Activated CD4-positive, alpha-beta T cell treated with anti-CD3 and anti-CD28 coated beads, Interleukin-2, Interleukin-4, amounts not matched to agents 100 ng/mL and 50 ng/mL, durations not matched to agents 16 hours and 8 hours (primary cell): ENCODE measurements at regions not wholly inside any gene's neighbourhood (a gene's known extent, or its start where the extent isn't known, plus 50 kb on each side); places are given as distances from the start of the nearest gene placed in this dataset.

Experiments
- DNase-seq: peaks from one replicate; pipeline ENCODE4 v3.0.0-alpha.2; 2020; ENCODE audit warnings: low spot score

DNA sequence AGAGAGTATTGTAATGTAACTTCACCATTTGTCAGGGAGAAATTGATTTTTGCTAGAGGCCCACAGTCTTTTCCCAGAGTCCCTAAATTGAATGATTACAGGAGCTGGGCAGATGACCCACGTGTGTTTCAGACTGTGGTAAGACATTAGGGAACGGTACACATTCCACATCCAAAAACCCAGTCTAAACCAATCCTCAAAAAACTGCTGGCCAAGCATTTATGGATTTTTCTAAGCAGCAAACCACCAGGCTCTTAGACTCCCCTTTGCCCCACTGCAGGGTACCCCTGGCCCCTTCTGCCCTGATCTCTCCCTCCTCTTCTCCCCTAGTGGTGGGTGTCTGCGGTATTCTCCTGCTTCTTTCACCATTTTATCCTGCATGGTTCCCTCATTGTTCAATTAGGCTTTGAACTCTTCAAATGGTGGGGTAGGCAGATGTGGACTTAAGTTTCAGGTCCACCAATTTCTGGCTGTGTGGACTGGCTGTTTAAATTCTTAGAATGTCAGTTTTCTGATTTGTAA lies 135.5 kb upstream of the SORCS3 start:
- DNase-seq: no peak

- DNase-seq: no peak
Observed at GRCh38 chr10:104509981-104510380, 131.1 kb upstream of the SORCS3 start.

GRCh38 chr10:104510644-104511043 lies 130.4 kb upstream of the SORCS3 start:
- DNase-seq: no peak

- no peak for DNase-seq
Observed at GRCh38 chr10:104512800-104513199, 128.3 kb upstream of the SORCS3 start.

DNA sequence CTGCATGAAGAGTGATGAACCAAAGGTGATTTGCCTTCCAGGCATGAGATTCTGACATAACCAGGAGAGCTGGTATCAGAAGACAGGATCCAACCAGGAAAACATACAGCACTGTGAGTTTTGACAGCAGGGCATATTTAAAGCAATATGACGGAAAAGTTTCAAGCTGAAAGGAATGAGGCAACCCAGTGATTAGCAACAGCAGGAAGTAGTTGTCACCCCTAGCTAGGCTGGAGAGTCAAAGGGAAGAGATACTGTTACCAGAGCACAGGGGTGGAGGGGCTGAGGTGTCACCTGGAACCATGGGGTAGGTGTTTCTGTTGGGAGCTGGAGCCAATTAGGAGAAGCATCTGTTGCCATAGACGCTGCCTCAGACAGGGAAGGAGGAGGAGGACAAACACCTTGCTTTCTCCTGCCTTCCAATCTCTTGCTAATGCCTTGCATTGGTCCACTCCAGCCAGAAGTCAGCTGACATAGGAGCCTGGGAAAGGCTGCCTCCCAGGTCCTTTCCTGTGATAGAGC lies 125.4 kb upstream of the SORCS3 start:
- DNase-seq: no peak

DNA sequence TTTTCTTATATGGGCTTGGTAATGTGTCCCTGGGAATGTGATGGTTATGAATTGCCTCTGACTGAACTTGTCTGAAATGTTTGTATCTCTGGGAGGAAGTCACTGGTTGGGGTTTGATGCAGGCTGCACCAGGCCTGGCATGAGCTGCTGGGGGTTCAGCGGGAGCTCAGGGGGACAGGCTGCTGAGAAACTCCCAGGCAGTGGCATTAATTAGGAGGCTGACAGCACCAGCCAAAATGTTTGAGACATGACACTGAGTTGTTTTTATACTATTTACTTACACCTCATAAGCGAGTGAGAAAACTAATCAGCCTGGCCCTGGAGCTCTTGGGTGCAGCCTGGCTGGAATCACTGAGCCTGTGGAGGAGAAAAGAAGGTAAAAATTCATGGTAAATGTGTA lies 124.1 kb upstream of the SORCS3 start:
- no peak for DNase-seq

- no peak for DNase-seq
Observed at GRCh38 chr10:104517946-104518345, 123.1 kb upstream of the SORCS3 start.

DNA sequence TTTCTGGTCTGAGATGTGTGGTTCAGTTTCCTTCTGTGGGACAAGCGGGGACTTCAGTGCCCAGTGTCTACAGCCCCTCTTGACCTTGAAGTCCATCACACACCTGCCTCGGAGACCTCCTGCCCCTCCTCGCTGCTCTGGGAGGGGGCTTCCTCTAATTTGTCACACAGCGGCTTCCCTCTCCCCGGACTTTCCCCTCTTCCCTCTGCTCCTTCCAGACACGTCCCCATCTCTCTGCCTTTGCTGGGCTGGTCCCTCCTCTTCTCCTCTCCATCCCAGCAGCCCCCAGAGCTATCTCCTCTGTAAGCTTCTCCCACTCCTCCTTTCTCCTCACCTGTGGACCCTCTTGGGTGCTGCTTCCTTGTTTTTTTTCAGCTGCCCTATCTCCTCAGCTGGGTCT lies 122.2 kb upstream of the SORCS3 start:
- no peak for DNase-seq

GRCh38 chr10:104520653-104521052 lies 120.4 kb upstream of the SORCS3 start:
- no peak for DNase-seq

DNA sequence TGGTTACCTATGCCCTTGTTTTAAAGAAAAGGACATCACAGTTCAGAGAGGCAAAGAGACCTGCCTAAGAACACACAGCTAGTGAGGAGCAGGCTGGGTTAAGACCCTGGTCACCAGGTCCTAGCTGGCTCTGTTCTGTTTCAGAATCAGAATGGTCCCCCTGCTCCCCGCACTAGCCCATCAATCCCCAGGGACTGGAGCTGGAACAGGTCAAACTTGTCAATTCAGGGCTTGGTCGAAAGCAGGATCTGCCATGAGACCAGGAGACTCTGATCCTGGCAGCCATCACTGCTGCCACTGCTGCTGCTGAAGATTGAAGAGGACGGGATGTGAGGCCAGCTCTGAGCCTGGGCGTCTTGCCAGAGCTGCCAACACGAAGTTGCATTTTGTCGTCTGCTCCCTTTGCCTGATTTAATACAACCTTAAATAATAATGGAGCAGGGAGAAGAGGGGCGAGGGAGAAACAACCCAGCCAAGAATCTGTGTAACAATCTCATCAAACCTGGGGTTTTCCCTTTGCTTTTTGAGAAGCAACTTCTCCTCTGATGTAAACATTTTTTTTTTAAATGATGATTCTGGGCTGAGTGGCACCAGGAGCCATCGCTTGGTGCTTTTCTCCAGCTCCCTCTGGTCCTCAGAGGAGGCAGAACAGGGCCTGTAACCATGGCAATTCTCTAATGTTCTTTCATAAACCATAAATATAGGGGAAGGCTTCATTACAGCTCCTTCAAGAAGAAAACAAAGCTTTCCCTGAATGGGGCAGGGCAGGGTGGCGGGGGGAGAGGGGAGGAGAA lies 119.0 kb upstream of the SORCS3 start:
- DNase-seq: no peak

- no peak for DNase-seq
Observed at GRCh38 chr10:104526188-104526587, 114.9 kb upstream of the SORCS3 start.

- no peak for DNase-seq
Observed at GRCh38 chr10:104527013-104527412, 114.1 kb upstream of the SORCS3 start.

- DNase-seq: no peak
Observed at GRCh38 chr10:104540181-104540580, 100.9 kb upstream of the SORCS3 start.

DNA sequence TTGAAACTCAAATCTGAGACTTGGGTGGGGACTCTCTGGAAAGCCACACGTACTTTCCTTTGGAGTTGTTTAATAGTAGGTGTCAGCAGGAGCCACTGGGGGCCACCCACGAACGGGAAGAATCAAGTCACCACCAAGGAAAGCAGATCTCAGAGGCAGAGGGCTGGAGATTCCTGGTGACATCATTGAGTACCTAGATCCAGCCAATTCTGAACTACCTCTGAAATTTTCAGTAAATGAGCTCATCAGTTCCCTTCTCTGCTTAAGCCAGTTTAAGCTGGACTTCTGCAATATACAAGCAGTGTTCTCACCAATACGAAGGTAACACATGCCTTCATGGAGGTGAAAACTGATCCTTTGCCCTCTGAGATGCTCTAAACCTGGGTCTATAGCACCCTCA lies 99.3 kb upstream of the SORCS3 start:
- no peak for DNase-seq

DNA sequence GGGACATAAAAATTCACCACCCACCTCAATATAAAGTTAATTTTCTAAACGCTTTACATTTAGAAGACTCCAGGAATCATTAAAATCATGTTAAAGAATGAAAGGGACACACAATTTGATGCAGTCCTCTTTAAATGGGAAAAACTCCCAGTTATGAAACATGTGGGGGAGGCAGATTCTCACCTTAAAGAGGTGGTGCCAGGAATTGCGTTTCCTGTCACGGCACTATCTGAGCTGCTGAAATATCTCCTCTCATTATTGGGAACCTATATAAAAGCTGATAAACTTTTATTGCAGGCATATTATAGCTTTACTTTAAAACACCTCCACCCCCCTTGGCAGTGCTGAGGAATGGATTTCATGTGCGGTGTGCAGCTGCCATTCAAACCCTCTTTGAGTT lies 94.8 kb upstream of the SORCS3 start:
- DNase-seq: no peak

DNA sequence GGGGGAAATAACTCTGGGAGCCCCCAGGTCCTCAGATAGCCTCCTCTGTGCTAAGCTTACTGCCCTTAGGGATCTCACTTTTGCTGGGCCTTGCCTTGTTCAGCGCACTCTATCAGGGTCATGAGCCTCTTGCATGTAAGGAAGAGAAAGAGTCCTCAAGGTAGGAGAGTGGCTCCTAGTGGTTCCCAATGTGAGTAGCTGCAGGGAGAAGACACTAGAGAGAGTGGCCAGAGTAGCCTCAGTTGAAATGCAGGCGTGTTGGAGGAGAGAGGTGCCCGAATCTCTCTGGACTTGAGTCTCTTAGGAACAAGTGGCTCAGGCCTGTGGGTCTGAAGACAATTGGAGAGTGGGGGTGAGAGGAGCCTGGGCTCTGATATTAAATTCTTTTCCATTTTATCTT lies 94.3 kb upstream of the SORCS3 start:
- no peak for DNase-seq

GRCh38 chr10:104548090-104548489 lies 93.0 kb upstream of the SORCS3 start:
- DNase-seq: no peak

DNA sequence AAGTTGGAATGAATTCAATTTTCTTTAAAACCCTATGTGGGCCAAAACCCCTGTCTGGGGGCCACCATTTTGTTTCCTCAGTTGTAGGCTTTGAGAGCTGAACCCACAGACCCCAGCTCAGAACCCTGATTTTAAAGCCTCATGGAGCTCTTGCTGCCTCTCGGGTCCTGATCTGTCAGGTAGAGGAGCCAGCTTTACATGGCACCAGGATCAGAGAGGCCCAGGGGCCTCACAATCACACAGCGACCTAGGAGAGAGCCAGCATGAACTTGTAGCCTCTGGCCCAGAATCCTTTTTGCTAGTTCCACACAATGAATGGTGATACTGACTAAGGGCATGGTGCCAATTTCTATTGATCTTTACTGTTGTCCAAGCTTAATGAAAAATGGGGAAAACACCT lies 84.3 kb upstream of the SORCS3 start:
- DNase-seq: no peak

- DNase-seq: no peak
Observed at GRCh38 chr10:104557966-104558365, 83.1 kb upstream of the SORCS3 start.

GRCh38 chr10:104559935-104560334 lies 81.2 kb upstream of the SORCS3 start:
- DNase-seq: no peak

DNA sequence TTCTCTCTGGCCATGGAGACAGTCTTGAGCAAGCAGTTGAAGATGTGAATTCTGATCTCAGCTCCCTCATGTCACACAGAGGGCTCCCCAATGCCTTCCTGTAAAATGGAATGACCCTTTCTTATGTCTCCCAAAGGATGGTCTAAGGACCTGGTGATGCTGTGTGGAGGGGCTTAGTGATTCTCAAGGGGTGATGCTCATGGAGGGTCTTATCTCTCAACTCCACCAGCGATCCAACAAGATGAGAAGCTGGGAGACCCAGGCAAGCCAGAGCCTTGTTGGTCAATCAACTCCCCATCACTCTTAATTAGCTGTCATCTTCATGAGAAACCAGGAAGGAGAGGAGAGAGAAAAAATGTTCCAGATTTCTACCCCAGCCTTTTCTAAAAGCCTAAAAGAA lies 78.0 kb upstream of the SORCS3 start:
- no peak for DNase-seq

- DNase-seq: no peak
Observed at GRCh38 chr10:104563548-104563947, 77.5 kb upstream of the SORCS3 start.

DNA sequence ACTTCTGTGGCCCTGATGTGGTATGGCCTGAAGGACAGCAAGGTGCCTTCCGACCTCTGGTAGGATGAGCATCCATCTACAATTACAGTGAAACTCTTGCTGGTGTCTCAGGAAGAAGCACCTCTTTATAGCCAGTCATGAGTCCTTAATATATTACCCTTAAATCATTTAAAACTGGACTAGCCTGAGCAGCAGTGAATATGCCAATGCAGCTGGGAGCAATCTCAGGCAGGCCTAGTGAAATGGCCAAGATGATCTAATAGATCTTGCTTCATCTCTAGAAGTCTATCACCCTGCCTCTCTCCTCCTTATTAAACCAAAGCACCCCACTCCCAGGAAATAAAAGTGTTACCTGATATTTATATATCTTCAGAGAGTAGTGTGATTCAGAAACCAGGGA lies 66.7 kb upstream of the SORCS3 start:
- DNase-seq: no peak

- no peak for DNase-seq
Observed at GRCh38 chr10:104574838-104575237, 66.3 kb upstream of the SORCS3 start.
